ENCODE measurements at regions not wholly inside any gene's neighbourhood (a gene's known extent, or its start where the extent isn't known, plus 50 kb on each side); places are given as distances from the start of the nearest gene placed in this dataset.

- Histone ChIP-seq H3K9me3 (no peaks in the 10 kb centered on the region), H3K4me3 (no peak overlapping the region), H3K27ac (no peak overlapping the region), H3K27me3 (no peaks in the 10 kb centered on the region), H3K4me1 (no peaks in the 10 kb centered on the region), H3K36me3 (no peaks in the 10 kb centered on the region)
- intact Hi-C loops (cut with DNase I; ENCODE audit: low total_unique reads), result no loop called here
- DNase-seq, result no peak
- TF ChIP-seq CTCF (IDR thresholded peaks at IDR 0.05), result no peak
These were observed 76.2 kb upstream of the IRS2 start for GRCh38 chr13:109862627-109863026.

GRCh38 chr13:109859898-109860297, 73.5 kb upstream of the IRS2 start:
- Histone ChIP-seq H3K4me3 (no peak overlapping the region), H3K27me3 (peaks cover 0 to 3% of the 10 kb centered on the region in 2 donors), H3K9me3 (no peaks in the 10 kb centered on the region), H3K4me1 (no peaks in the 10 kb centered on the region), H3K36me3 (no peaks in the 10 kb centered on the region), H3K27ac (no peak overlapping the region)
- intact Hi-C loops (cut with DNase I; ENCODE audit: low total_unique reads), result no loop called here
- TF ChIP-seq CTCF (IDR thresholded peaks at IDR 0.05), result no peak
- DNase-seq, result no peak

GRCh38 chr13:109859216-109859835, 72.9 kb upstream of the IRS2 start:
- TF ChIP-seq CTCF (IDR thresholded peaks at IDR 0.05), result no peak
- Histone ChIP-seq H3K36me3 (no peaks in the 10 kb centered on the region), H3K4me3 (no peak overlapping the region), H3K27ac (no peak overlapping the region), H3K9me3 (no peaks in the 10 kb centered on the region), H3K27me3 (peaks cover 0 to 3% of the 10 kb centered on the region in 2 donors), H3K4me1 (no peaks in the 10 kb centered on the region)
- intact Hi-C loops (cut with DNase I; ENCODE audit: low total_unique reads), result no loop called here
- DNase-seq, result no peak

GRCh38 chr13:109858319-109858718, 71.9 kb upstream of the IRS2 start:
- H3K4me3 ChIP-seq, result no peak overlapping the region
- intact Hi-C loops (cut with DNase I; ENCODE audit: low total_unique reads), result no loop called here
- DNase-seq, result no peak
- no peaks in the 10 kb centered on the region for H3K9me3 ChIP-seq
- no peak overlapping the region for H3K27ac ChIP-seq
- H3K27me3 ChIP-seq, result peaks cover 0 to 3% of the 10 kb centered on the region in 2 donors
- H3K4me1 ChIP-seq, result no peaks in the 10 kb centered on the region
- no peaks in the 10 kb centered on the region for H3K36me3 ChIP-seq
- TF ChIP-seq CTCF (IDR thresholded peaks at IDR 0.05), result no peak

GRCh38 chr13:109857803-109858202, 71.4 kb upstream of the IRS2 start:
- no peak for TF ChIP-seq CTCF (IDR thresholded peaks at IDR 0.05)
- DNase-seq, result no peak
- no peaks in the 10 kb centered on the region for H3K36me3 ChIP-seq
- intact Hi-C loops (cut with DNase I; ENCODE audit: low total_unique reads), result no loop called here
- H3K4me3 ChIP-seq, result no peak overlapping the region
- no peaks in the 10 kb centered on the region for H3K9me3 ChIP-seq
- H3K27ac ChIP-seq, result no peak overlapping the region
- H3K4me1 ChIP-seq, result no peaks in the 10 kb centered on the region
- H3K27me3 ChIP-seq, result peaks cover 0 to 3% of the 10 kb centered on the region in 2 donors

GRCh38 chr13:109857325-109857724, 70.9 kb upstream of the IRS2 start:
- intact Hi-C loops (cut with DNase I; ENCODE audit: low total_unique reads), result no loop called here
- H3K9me3 ChIP-seq, result no peaks in the 10 kb centered on the region
- H3K27ac ChIP-seq, result no peak overlapping the region
- H3K27me3 ChIP-seq, result peaks cover 0 to 3% of the 10 kb centered on the region in 2 donors
- no peak for DNase-seq
- no peaks in the 10 kb centered on the region for H3K36me3 ChIP-seq
- no peak overlapping the region for H3K4me3 ChIP-seq
- TF ChIP-seq CTCF (IDR thresholded peaks at IDR 0.05), result no peak
- no peaks in the 10 kb centered on the region for H3K4me1 ChIP-seq
